AG08395 (cell line): ENCODE measurements at regions not wholly inside any gene's neighbourhood (a gene's known extent, or its start where the extent isn't known, plus 50 kb on each side); places are given as distances from the start of the nearest gene placed in this dataset.

Experiments
- DNase-seq: peaks from one replicate; pipeline ENCODE4 v3.0.0; 2012; ENCODE audit warnings: mixed read lengths, low spot score

DNA sequence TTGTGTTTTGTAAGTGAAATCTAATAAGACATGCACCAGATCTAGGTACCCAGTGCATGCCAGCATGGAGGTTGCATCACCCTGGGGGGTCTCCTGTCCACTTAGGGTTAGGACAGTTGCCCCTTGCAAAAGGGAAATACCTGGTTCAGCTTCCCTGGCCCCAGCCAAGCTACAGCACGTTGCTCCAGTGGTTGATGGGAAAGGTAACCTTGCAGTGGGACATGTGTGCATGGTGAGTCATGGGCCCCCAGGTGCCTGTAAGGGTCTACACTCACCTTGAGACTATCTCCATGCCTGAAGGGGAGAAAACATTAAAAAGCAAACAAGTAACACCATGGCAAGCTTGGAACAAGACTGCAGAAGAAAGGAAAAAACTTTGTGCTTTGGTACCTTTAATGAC lies 143.9 kb downstream of the LSM5 start:
- DNase-seq: no peak

- no peak for DNase-seq
Measured at GRCh38 chr7:32336726-32337125, 153.5 kb downstream of the LSM5 start.

GRCh38 chr7:32335107-32335506 lies 155.1 kb downstream of the LSM5 start:
- DNase-seq: no peak

GRCh38 chr7:32330602-32331001 lies 159.6 kb downstream of the LSM5 start:
- no peak for DNase-seq

GRCh38 chr7:32326078-32326477 lies 164.1 kb downstream of the LSM5 start:
- no peak for DNase-seq

DNA sequence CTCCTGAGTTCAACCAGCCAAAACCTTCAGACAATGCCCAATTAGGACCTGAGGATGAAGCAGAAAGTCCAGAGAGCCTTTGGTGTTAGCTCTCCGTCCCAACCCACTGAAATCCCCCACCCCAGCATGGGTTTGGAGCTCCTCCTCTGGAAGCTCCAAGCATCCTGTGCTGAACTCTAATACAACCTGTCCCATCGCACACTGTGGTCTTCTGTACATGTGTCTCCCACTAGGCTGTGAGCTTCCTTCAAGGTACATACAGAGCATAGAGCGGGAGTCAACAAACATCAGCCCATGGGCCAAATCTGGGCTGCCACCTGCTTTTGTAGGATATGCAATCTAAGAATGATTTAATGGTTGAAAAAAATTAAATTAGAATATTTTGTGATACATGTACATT lies 166.5 kb downstream of the LSM5 start:
- DNase-seq: no peak

GRCh38 chr7:32319012-32319382 lies 171.2 kb downstream of the LSM5 start:
- no peak for DNase-seq

GRCh38 chr7:32318300-32319011 lies 171.7 kb downstream of the LSM5 start:
- DNase-seq: no peak

- DNase-seq: no peak
Measured at GRCh38 chr7:32316839-32317238, 173.3 kb downstream of the LSM5 start.

GRCh38 chr7:32314761-32315160 lies 175.4 kb downstream of the LSM5 start:
- DNase-seq: no peak

GRCh38 chr7:32301427-32301826 lies 188.8 kb downstream of the LSM5 start:
- DNase-seq: no peak

DNA sequence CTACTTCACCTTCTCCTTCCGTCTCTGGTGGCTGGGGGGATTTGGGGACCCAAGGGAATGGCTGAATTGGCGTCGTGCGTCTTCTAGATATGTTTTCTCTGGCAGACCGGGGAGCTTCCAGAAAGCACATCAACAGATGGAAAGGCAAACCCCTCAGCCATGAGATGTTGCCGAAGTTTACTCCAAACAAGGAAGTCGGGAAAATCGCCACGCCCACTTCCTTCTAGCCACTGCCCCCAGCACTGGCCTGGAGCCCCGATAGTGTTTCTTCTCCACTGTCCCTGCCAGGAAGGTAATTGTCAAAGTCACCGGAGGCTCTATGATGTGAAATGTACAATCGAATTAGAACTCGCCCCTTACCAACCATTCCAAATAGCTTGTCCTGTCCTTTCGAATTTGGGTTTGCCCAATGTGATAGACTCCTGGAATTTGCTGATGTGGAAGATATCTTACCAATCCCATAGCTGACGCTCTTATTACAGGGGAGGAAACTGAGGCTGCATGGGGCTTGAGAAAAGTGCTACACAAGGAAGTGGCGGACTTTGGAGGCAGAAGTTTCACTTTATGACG lies 191.0 kb downstream of the LSM5 start:
- DNase-seq: no peak

DNA sequence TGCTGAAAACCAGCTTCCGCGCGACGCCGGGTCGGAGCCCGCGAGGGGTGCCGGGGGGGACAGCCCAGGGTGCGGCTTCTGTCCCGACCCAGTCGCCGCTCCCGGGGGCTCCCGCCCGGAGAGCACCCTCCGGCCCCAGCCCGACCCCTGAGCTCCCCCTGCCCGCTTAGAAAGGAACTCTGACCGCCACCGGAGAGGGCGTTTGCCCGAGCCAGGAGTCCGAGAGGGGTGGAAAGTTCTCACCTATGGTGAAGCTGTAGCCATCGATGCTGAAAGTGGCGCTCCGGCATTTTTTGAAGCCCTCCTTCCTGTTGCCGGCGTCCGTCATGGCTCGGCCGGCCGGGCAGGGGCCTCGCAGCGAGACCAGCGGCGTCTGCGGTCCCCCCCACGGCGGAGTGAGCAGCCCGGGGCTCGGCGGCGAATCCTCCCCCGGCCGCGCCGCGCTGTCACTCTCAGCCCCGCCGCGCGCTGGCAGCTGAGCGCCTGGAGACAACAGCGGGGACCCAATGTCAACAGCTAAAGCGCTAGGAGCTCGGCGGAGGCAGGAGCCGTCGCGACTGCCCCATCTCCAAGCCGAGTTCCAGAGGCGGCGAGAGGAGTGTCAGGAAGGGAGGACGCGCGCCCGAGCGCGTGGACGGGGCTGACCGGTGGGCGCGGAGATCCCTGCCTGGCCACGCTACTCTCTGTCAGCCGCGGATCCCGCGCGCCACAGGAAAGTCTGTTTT lies 191.6 kb downstream of the LSM5 start:
- no peak for DNase-seq

DNA sequence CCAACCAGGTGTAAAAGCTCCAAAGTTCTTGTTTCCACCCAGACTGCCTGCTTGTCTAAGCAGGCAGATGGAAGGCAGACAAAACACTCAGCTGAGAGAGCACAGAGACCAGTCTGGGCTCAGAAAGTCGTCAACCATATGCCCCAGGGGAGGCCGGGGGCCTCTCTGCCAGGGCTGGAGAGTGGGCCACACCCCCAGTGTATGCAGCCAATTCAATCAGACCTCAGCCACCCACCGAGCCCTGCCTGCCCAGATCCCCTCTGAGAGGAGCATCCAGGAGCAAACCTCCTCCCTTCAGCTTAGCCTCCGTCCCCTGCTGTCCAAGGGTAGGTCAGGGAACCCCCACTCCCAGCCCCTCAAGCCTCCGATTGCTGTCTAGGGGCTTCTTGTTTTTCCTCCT lies 196.3 kb downstream of the LSM5 start:
- DNase-seq: no peak

DNA sequence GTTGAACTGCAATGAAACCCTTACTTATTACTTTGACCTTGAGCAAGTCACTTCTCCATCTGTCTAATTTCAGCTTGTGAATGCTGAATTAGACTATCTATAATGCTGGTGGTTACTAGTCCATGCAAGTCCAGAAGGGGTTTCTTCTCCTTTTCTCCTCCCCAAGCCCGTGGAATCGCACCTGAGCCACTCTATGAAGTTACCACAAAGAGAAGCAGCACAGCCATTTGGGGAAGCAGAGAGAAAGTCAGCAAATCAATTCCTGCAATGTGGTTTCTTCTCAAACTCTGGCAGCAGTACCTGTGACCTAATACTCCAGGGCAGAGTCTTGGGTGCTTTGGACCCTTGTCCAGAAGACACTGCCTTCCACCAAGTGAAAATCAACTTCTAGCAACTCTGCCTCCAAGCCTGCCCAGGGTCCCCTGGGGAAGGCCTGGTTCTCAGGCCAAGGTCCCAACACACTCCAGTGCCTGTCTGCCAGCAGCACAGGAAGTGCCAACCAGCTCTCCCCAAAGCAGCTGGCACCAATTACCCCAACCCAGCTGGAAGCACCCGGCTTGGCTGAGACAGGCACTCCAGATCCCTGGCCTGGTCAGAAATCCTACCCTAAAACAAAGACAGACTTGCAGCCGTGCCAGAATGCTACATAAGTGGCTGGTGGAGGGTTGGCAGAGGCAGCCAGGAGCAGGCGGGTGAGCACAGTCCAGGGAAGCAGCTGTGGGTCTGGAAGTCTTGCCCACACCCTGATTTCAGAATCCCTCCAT lies 200.3 kb downstream of the LSM5 start:
- no peak for DNase-seq

GRCh38 chr7:32285698-32286097 lies 204.5 kb downstream of the LSM5 start:
- no peak for DNase-seq

DNA sequence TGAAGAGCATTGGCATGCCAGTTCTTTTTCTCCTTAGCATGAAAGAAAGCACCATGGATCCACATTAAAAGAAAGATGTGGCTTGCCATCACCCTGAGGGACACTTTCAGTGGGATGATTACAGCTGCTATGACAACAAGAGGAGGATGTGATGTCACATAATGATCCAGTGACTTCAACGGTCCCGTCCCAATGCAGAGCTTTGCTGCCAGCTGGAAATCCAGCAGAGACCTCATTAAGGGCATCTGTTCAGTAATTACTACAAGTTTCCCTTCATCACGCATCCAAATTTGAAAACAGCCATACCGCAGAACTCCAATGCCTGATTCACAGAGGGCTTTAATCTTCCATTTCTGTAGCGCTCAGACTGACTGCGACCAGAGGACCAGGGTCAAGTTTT lies 206.6 kb downstream of the LSM5 start:
- no peak for DNase-seq

DNA sequence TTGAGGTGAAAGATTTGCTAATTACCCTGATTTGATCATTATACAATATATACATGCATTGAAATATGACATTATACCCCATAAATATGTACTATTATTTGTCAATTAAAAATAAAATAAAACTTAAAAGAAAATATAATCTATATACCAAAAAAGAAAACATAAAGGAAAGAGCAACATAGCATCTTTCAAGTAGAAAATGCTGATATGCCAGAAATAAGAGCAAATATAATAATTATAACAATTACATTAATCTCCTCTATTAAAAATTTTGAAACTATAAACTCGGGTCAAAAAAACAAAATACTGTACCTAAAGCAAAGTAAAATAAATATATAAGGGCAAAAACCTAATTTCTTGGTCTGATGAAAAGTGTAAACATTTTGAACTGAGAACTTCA lies 209.3 kb upstream of the PDE1C start:
- DNase-seq: no peak

- DNase-seq: no peak
Measured at GRCh38 chr7:32275216-32276009, 205.2 kb upstream of the PDE1C start.

DNA sequence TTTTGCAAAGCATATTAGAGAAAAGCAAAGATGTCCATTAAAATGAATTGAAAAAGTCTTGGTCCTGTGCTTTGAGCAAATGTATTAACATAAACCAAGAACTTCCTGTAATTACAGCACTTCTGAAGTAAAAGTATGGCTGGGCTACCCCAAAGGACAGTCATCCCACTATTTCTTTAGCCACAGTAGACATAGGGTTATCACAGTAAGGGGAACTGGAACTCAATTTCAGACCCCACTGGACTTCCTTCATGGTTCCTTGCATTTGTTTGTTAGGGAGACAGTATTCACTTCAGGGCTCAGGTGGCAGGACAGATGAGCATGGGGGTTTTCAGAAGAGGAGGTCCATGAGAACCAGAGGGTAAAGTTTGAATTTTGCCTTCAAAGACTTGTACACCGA lies 203.1 kb upstream of the PDE1C start:
- no peak for DNase-seq

GRCh38 chr7:32266932-32267475 lies 196.8 kb upstream of the PDE1C start:
- DNase-seq: no peak
